GM21619 (cell line): ENCODE measurements at regions not wholly inside any gene's neighbourhood (a gene's known extent, or its start where the extent isn't known, plus 50 kb on each side); places are given as distances from the start of the nearest gene placed in this dataset.
"Not testable (repeated sequence)": the region's sequence is repeated elsewhere in the genome, so short reads cannot be mapped to it uniquely, and the experiment has no call there.

Experiments
- ATAC-seq: cut with Tn5 transposase; IDR thresholded peaks from one replicate; pipeline ENCODE4 v1.9.1; 2021; ENCODE audit not compliant: unreplicated experiment

GRCh38 chr3:124133366-124133940 lies 141.5 kb upstream of the ROPN1 start:
- no peak for ATAC-seq

DNA sequence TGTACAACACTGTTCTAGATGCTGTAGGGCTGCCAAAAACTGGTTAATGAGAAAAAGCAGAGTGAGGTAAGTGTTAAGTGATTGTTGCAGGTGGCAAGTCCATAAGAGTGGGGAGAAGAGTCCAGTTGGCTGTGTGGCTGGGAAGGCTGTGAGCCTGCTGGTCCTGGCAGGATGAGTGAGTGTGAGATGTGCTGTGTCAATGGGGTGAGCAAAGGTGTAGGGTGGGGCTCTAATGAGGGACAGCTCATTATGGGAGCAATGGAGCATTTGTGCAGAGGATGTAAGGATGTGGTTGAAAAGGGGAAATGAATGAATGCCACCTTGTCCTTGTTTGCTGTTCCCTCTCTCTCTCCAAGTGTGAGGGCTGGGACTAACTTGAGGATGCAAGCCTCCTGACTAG lies 145.3 kb upstream of the ROPN1 start:
- ATAC-seq = no peak

DNA sequence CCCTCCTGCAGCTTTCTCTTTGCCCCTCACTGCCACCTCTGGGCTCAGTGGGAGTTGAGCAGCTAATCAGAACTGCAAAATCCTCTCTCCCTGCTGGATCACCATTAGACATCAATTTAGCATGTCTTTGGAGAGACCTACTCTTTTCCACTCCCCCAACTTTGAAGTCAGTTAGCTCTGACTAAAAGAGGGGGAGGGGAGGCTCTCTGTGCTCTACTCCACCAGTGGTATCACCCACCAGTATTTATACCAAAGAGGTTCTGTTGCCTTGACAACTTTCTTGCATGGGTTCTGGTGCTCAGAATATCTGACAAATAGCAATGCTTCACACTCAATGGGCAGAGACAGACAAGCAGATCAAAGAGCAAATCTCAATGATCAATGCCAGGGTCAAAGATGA lies 146.2 kb upstream of the ROPN1 start:
- ATAC-seq = no peak

GRCh38 chr3:124140746-124141145 lies 148.8 kb upstream of the ROPN1 start:
- no peak for ATAC-seq

- no peak for ATAC-seq
Measured at GRCh38 chr3:124142389-124142970, 150.6 kb upstream of the ROPN1 start.

- no peak for ATAC-seq
Measured at GRCh38 chr3:124143047-124143446, 151.1 kb upstream of the ROPN1 start.

GRCh38 chr3:124144035-124144814 lies 152.3 kb upstream of the ROPN1 start:
- ATAC-seq = no peak

- no peak for ATAC-seq
Measured at GRCh38 chr3:124147429-124147828, 155.5 kb upstream of the ROPN1 start.

- ATAC-seq = no peak
Measured at GRCh38 chr3:124147946-124148345, 156.0 kb upstream of the ROPN1 start.

- no peak for ATAC-seq
Measured at GRCh38 chr3:124149081-124149480, 157.2 kb upstream of the ROPN1 start.

- no peak for ATAC-seq
Measured at GRCh38 chr3:124149771-124150170, 157.8 kb upstream of the ROPN1 start.

- not testable (repeated sequence) for ATAC-seq
Measured at GRCh38 chr3:124152891-124153290, 161.0 kb upstream of the ROPN1 start.

DNA sequence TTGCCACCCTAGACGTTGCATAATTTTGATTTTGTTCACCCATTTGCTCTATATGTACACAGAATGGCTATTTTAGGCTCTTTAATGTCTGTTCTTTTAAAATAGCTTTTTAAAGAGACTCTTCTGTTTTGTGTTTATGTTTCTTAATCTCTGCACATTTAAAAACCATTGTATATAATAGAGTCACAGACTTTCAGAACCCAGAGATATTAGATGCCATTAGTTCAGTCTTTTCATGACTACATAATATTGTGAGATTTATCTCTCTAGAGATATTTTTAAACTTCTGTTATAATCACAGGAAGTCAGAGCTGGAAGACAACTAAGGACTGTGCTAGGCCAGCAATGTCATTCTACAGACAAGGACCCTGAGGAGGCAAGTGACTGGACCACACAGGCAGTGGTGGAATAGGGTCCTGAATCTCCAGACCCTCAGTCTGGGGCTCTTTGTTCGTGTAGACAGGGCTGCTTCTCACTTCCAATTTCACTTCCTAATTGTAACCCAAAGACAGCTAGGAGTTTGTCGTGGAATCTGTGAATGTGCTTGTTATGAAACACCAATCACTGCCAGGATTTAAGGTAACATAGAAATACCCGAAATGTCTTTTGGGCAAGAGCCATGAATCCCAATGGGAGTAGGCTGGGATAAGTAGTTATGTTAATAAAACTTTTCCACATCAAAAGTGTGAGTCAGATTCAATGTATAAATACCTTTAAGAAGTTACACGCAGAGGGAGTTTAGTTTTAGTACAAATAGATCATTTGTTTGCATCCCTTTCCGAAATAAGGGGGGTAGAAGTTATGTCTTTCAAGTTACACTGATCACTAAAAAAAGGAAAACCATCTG lies 165.2 kb upstream of the ROPN1 start:
- ATAC-seq = no peak

DNA sequence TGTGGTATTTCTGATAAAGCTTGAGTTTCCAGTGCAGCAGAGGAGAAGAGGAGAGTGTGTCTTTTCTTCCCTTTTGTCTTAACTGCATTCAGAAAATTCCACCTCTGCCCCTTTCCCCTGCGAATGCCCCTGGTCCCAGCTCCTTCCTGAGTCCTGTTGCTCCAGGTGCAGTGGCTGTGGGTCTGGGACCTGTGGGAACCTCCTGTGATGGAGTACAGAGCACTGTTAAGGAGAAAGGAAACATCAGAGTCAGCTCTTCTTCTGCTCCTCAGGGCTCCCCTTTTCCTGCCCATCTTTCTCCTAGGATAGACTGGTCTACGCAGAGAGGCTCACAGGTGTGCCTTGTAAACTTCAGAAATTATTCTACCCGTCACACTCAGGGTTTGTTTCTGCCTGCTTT lies 165.8 kb upstream of the ROPN1 start:
- no peak for ATAC-seq

DNA sequence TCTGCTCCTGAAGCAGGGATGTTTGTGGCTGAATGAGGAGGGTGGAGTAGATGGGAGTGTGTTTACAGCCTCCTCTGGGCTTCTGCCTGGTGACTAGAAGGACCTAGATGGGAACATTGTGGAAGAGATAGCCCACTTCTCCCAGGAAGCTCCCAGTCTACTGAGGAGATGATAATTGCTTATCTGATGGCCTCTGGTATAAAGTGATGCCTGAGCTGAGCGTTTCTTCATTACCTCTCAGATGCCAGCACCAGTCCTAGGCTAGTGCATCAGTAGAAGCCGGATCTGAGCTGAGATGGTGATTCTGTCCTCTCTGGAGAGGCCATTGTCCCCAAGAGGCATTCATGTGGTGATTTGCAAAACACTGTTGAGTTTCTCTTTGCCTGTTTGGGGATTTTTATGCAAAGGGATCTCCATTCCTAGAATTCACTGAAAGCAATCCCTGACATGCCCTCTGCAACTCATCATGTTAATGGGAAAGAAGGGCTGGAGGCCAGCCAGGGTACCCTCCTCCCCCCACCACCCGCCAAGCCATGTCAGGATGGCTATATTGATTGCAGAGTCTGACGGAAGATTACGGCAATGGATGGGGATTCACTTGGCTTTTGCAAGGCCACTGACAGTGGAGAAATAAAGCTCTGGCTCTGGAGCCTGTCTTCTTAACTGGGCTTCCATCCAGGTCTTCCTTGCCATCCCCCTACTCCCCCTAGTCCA lies 166.4 kb upstream of the ROPN1 start:
- ATAC-seq = no peak

DNA sequence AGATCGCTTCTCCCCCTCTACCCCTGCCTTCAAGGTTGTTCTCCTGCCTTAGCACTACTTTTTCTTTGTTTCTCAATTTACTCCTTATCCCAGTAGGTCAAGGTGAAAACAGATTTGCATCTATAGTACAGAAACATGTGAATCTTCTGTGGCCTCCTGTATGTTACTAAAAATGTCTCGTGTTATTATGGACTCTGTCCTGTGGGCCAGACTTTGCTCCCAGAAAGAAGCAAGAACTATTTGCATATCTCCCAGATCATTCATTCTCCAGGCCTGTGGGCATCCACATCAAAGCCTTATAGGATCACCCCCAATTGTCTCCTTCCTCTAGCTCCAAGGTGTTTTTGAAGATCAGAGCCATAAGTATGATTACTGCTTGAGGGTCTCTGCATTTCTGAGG lies 169.5 kb upstream of the ROPN1 start:
- ATAC-seq = no peak

- no peak for ATAC-seq
Measured at GRCh38 chr3:124163689-124164088, 171.8 kb upstream of the ROPN1 start.

DNA sequence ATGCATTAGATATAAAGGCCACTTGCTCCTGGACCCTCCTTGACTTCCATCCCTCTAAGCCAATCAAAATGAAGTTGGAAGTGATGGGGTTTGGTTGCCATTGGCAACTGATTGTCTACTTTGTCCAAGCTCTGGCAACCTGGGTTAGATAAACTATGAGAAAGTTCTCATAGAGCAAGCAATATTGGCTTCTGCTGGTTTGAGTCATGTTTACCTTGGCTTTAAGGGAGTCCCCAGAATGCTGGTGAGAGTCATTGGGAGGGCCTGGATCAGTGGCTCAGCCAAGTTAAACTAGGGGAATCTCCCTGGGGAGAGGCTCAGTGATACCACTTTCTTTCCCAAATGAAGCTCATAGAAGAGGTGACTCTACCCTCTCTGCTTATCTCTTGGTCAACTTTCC lies 176.3 kb upstream of the ROPN1 start:
- no peak for ATAC-seq

DNA sequence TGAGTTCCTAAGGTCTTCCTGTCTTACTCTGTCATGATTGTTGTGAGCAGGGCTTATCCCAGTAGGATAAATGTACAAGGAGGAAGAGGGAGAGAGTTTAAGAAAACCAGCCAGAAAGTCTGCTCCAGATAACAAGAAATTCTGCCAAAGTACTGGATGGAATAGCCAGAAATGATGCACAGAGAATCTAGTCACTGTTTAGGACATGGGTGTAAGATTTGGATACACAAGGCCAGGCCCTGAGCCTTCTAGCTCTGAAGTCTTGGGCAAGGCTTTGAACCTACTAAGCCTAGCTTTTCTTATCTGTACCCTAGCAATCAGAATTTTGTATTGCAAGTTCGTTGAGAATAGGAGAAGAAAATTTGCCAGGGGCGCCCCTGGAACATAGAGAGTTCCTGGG lies 180.4 kb upstream of the ROPN1 start:
- ATAC-seq = no peak

GRCh38 chr3:124172816-124173215 lies 180.9 kb upstream of the ROPN1 start:
- no peak for ATAC-seq

DNA sequence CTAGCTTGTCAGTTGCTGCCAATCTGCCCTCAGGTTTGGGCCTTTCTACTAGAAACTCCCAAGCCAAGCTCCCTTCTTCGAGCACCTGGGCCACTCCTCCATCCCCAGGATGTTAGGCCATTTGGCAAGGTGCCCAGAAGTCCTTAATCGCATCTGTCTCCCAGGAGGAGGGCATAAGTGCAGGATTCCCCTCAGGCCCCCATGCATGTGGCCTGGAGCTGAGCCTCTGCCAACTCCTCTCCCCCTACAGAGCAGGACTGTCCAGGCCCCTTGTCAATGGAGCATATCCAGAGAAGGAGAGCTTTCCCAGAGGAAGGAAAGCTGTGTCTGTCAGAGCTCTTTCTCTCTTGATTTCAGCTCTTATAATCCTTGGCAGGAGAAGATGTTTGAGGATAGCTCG lies 182.6 kb upstream of the ROPN1 start:
- ATAC-seq = no peak
